CD4-positive, CD25-positive, alpha-beta regulatory T cell (primary cell): ENCODE measurements at regions not wholly inside any gene's neighbourhood (a gene's known extent, or its start where the extent isn't known, plus 50 kb on each side); places are given as distances from the start of the nearest gene placed in this dataset.
"Not testable (repeated sequence)": the region's sequence is repeated elsewhere in the genome, so short reads cannot be mapped to it uniquely, and the experiment has no call there.

Experiments used
- ATAC-seq, 2 donors: fragments of 150-1000 bp; cut with Tn5 transposase; one replicate each; pipeline ENCODE4 v1.10.0; 2021; ENCODE audit warnings: low read depth in 2 of 2, moderate number of reproducible peaks in 2 of 2, moderate library complexity in 1 of 2
- DNase-seq, 3 donors: peaks; one replicate each; pipeline versions ENCODE4 v3.0.0 to v3.0.0-alpha.2; 2012 to 2022; ENCODE audit warnings: mixed read lengths in 1 of 3
- H3K27ac ChIP-seq: one replicate; pipeline ENCODE4 v1.7.0; 2013; ENCODE audit warnings: mild to moderate bottlenecking, low read length; ENCODE audit not compliant: insufficient read depth, poor library complexity, severe bottlenecking
- H3K27me3 ChIP-seq: one replicate; pipeline ENCODE4 v1.7.0; 2013; ENCODE audit warnings: low read length; ENCODE audit not compliant: control insufficient read depth, insufficient read depth
- H3K36me3 ChIP-seq: one replicate; pipeline ENCODE4 v1.7.0; 2013; ENCODE audit warnings: mild to moderate bottlenecking, low read length, moderate library complexity; ENCODE audit not compliant: control insufficient read depth, insufficient read depth
- H3K4me1 ChIP-seq: 2 replicates; pipeline ENCODE4 v1.7.0; 2013; ENCODE audit warnings: mild to moderate bottlenecking, low read length; ENCODE audit not compliant: insufficient read depth, control insufficient read depth, poor library complexity, severe bottlenecking
- H3K4me3 ChIP-seq: one replicate; pipeline ENCODE4 v1.7.0; 2013; ENCODE audit warnings: low read depth, mild to moderate bottlenecking, low read length, moderate library complexity
- H3K9me3 ChIP-seq, 2 experiments: 1 replicate in 1 of 2; 2 replicates in 1 of 2; pipeline ENCODE4 v1.7.0; 2013; ENCODE audit warnings: low read length in 2 of 2, mild to moderate bottlenecking in 1 of 2, moderate library complexity in 1 of 2; ENCODE audit not compliant: control insufficient read depth in 2 of 2
- H3K27ac Mint-ChIP-seq, 3 donors: one replicate each; pipeline ENCODE4 v1.8.0; 2020 to 2022; ENCODE audit warnings: mild to moderate bottlenecking in 3 of 3, mixed read lengths in 3 of 3, moderate library complexity in 2 of 3
- H3K27me3 Mint-ChIP-seq: one replicate; pipeline ENCODE4 v1.8.0; 2022; ENCODE audit warnings: mild to moderate bottlenecking, mixed read lengths
- H3K36me3 Mint-ChIP-seq: one replicate; pipeline ENCODE4 v1.8.0; 2020; ENCODE audit warnings: mixed read lengths
- H3K4me1 Mint-ChIP-seq, 4 donors: one replicate each; pipeline ENCODE4 v1.8.0; 2020 to 2022; ENCODE audit warnings: mixed read lengths in 4 of 4, mild to moderate bottlenecking in 1 of 4
- H3K4me3 Mint-ChIP-seq, 4 donors: one replicate each; pipeline ENCODE4 v1.8.0; 2020 to 2022; ENCODE audit warnings: mild to moderate bottlenecking in 4 of 4, mixed read lengths in 4 of 4, moderate library complexity in 3 of 4
- H3K9me3 Mint-ChIP-seq, 7 donors: one replicate each; pipeline ENCODE4 v1.8.0; 2020 to 2022; ENCODE audit warnings: mixed read lengths in 7 of 7, mild to moderate bottlenecking in 3 of 7, moderate library complexity in 2 of 7

GRCh38 chr7:113303388-113303787, 185.0 kb upstream of the SMIM30 start:
- H3K9me3 Mint-ChIP-seq, H3K36me3 ChIP-seq, H3K27me3 ChIP-seq, H3K4me3 Mint-ChIP-seq, DNase-seq, H3K27ac Mint-ChIP-seq, H3K4me3 ChIP-seq, H3K36me3 Mint-ChIP-seq, H3K27ac ChIP-seq, H3K27me3 Mint-ChIP-seq, H3K4me1 Mint-ChIP-seq, H3K4me1 ChIP-seq, ATAC-seq, H3K9me3 ChIP-seq: not testable (repeated sequence)

- Histone ChIP-seq H3K4me1 (no peaks in the 10 kb centered on the region), H3K9me3 (no peaks in the 10 kb centered on the region), H3K27ac (no peak overlapping the region), H3K4me3 (no peak overlapping the region), H3K27me3 (no peaks in the 10 kb centered on the region), H3K36me3 (no peaks in the 10 kb centered on the region)
- H3K36me3 Mint-ChIP-seq = no peaks in the 10 kb centered on the region
- H3K9me3 Mint-ChIP-seq = peaks cover 0 to 9% (median 1%) of the 10 kb centered on the region in 7 donors
- no peaks in the 10 kb centered on the region for H3K4me1 Mint-ChIP-seq
- H3K27ac Mint-ChIP-seq = no peak overlapping the region
- no peaks in the 10 kb centered on the region for H3K27me3 Mint-ChIP-seq
- DNase-seq (no peak), ATAC-seq (no peak)
- no peak overlapping the region for H3K4me3 Mint-ChIP-seq
Measured at GRCh38 chr7:113301983-113302382, 183.6 kb upstream of the SMIM30 start.

- H3K36me3 ChIP-seq = no peaks in the 10 kb centered on the region
- DNase-seq (no peak), ATAC-seq (no peak)
- H3K36me3 Mint-ChIP-seq = no peaks in the 10 kb centered on the region
- no peaks in the 10 kb centered on the region for H3K27me3 ChIP-seq
- peaks cover 0 to 9% (median 1%) of the 10 kb centered on the region in 7 donors for H3K9me3 Mint-ChIP-seq
- no peak overlapping the region for H3K4me3 Mint-ChIP-seq
- H3K4me3 ChIP-seq = no peak overlapping the region
- H3K4me1 Mint-ChIP-seq = no peaks in the 10 kb centered on the region
- H3K27ac ChIP-seq = no peak overlapping the region
- H3K4me1 ChIP-seq = no peaks in the 10 kb centered on the region
- H3K27me3 Mint-ChIP-seq = no peaks in the 10 kb centered on the region
- no peaks in the 10 kb centered on the region for H3K9me3 ChIP-seq
- H3K27ac Mint-ChIP-seq = no peak overlapping the region
Measured at GRCh38 chr7:113301141-113301540, 182.8 kb upstream of the SMIM30 start.

GRCh38 chr7:113299748-113300147, 181.4 kb upstream of the SMIM30 start:
- Histone ChIP-seq H3K4me3 (no peak overlapping the region), H3K4me1 (no peaks in the 10 kb centered on the region), H3K27me3 (no peaks in the 10 kb centered on the region), H3K36me3 (no peaks in the 10 kb centered on the region), H3K27ac (no peak overlapping the region), H3K9me3 (no peaks in the 10 kb centered on the region)
- Mint-ChIP-seq H3K27ac (no peak overlapping the region), H3K4me3 (no peak overlapping the region), H3K4me1 (no peaks in the 10 kb centered on the region), H3K27me3 (no peaks in the 10 kb centered on the region), H3K36me3 (no peaks in the 10 kb centered on the region), H3K9me3 (peaks cover 0 to 9% (median 1%) of the 10 kb centered on the region in 7 donors)
- ATAC-seq (no peak), DNase-seq (no peak)

- Mint-ChIP-seq H3K4me1 (no peaks in the 10 kb centered on the region), H3K27me3 (no peaks in the 10 kb centered on the region), H3K27ac (no peak overlapping the region), H3K9me3 (peaks cover 0 to 7% (median 1%) of the 10 kb centered on the region in 7 donors), H3K4me3 (no peak overlapping the region), H3K36me3 (no peaks in the 10 kb centered on the region)
- Histone ChIP-seq H3K27me3 (no peaks in the 10 kb centered on the region), H3K27ac (no peak overlapping the region), H3K4me3 (no peak overlapping the region), H3K36me3 (no peaks in the 10 kb centered on the region), H3K9me3 (no peaks in the 10 kb centered on the region), H3K4me1 (no peaks in the 10 kb centered on the region)
- ATAC-seq = no peak
- no peak for DNase-seq
Measured at GRCh38 chr7:113298501-113298900, 180.1 kb upstream of the SMIM30 start.

GRCh38 chr7:113294750-113295149, 176.4 kb upstream of the SMIM30 start:
- Histone ChIP-seq H3K4me3 (no peak overlapping the region), H3K9me3 (no peaks in the 10 kb centered on the region), H3K27me3 (no peaks in the 10 kb centered on the region), H3K36me3 (no peaks in the 10 kb centered on the region), H3K4me1 (no peaks in the 10 kb centered on the region), H3K27ac (no peak overlapping the region)
- Mint-ChIP-seq H3K27me3 (no peaks in the 10 kb centered on the region), H3K27ac (no peak overlapping the region), H3K9me3 (peaks cover 0 to 6% (median 0%) of the 10 kb centered on the region in 7 donors), H3K4me3 (no peak overlapping the region), H3K36me3 (no peaks in the 10 kb centered on the region), H3K4me1 (no peaks in the 10 kb centered on the region)
- ATAC-seq (no peak), DNase-seq (no peak)

- Mint-ChIP-seq H3K9me3 (peaks cover 0 to 6% (median 0%) of the 10 kb centered on the region in 7 donors), H3K27me3 (no peaks in the 10 kb centered on the region), H3K4me1 (no peaks in the 10 kb centered on the region), H3K36me3 (no peaks in the 10 kb centered on the region), H3K27ac (no peak overlapping the region), H3K4me3 (no peak overlapping the region)
- ATAC-seq (no peak), DNase-seq (no peak)
- Histone ChIP-seq H3K4me3 (no peak overlapping the region), H3K27ac (no peak overlapping the region), H3K9me3 (no peaks in the 10 kb centered on the region), H3K4me1 (no peaks in the 10 kb centered on the region), H3K27me3 (no peaks in the 10 kb centered on the region), H3K36me3 (no peaks in the 10 kb centered on the region)
Measured at GRCh38 chr7:113292105-113292504, 173.8 kb upstream of the SMIM30 start.

- ATAC-seq (no peak), DNase-seq (no peak)
- Mint-ChIP-seq H3K9me3 (peaks cover 0 to 6% (median 0%) of the 10 kb centered on the region in 7 donors), H3K27me3 (no peaks in the 10 kb centered on the region), H3K4me3 (no peak overlapping the region), H3K4me1 (no peaks in the 10 kb centered on the region), H3K36me3 (no peaks in the 10 kb centered on the region), H3K27ac (no peak overlapping the region)
- no peaks in the 10 kb centered on the region for H3K4me1 ChIP-seq
- H3K27me3 ChIP-seq = no peaks in the 10 kb centered on the region
- H3K9me3 ChIP-seq = no peaks in the 10 kb centered on the region
- no peak overlapping the region for H3K27ac ChIP-seq
- H3K36me3 ChIP-seq = no peaks in the 10 kb centered on the region
- no peak overlapping the region for H3K4me3 ChIP-seq
Measured at GRCh38 chr7:113291058-113291457, 172.7 kb upstream of the SMIM30 start.
